ENCODE measurements at regions not wholly inside any gene's neighbourhood (a gene's known extent, or its start where the extent isn't known, plus 50 kb on each side); places are given as distances from the start of the nearest gene placed in this dataset.
A peak's percentile ranks its signal among the peaks of the same experiment; 100 is the strongest.

- Histone ChIP-seq H3K27ac (ENCODE audit: low read depth, low read length) (no peak overlapping the region), H2BK15ac (replicated peaks; ENCODE audit: low read depth) (no peak overlapping the region), H2BK120ac (ENCODE audit: low read depth, low read length) (no peak overlapping the region), H4K5ac (ENCODE audit: low read length) (no peak overlapping the region), H3K36me3 (ENCODE audit: control insufficient read depth, insufficient read depth, low read length) (no peaks in the 10 kb centered on the region), H3K4ac (ENCODE audit: low read depth, low read length) (no peak overlapping the region), H3K79me1 (ENCODE audit: low read length) (no peaks in the 10 kb centered on the region), H3K23ac (ENCODE audit: low read length) (no peak overlapping the region), H3K27me3 (ENCODE audit: insufficient read depth, low read length, poor library complexity) (no peaks in the 10 kb centered on the region), H3K56ac (ENCODE audit: low read length) (no peak overlapping the region), H3K4me1 (ENCODE audit: control insufficient read depth, low read depth, low read length) (no peaks in the 10 kb centered on the region), H3K9ac (ENCODE audit: low read length) (no peak overlapping the region), H3K4me2 (ENCODE audit: low read length) (no peak overlapping the region), H3K79me2 (ENCODE audit: control insufficient read depth, insufficient read depth, low read length) (no peaks in the 10 kb centered on the region), H2AK5ac (ENCODE audit: low read length) (no peak overlapping the region), H3K18ac (ENCODE audit: low read length) (no peak overlapping the region), H2BK5ac (ENCODE audit: low read length) (no peak overlapping the region), H4K8ac (ENCODE audit: low read depth, low read length) (no peak overlapping the region), H3K4me3 (ENCODE audit: low read length) (no peak overlapping the region)
- no CpG with 5 or more reads among the region's 9 CpGs for WGBS (ENCODE audit: extremely low coverage, insufficient coverage, low lambda C conversion rate)
- no peak for DNase-seq
Observed at GRCh38 chrX:150158554-150159332, 204.4 kb upstream of the MAMLD1 start.

GRCh38 chrX:150159537-150159936 is 203.6 kb upstream of the MAMLD1 start:
- Histone ChIP-seq H3K9ac (ENCODE audit: low read length) (no peak overlapping the region), H3K4ac (ENCODE audit: low read depth, low read length) (no peak overlapping the region), H2AK5ac (ENCODE audit: low read length) (no peak overlapping the region), H3K27me3 (ENCODE audit: insufficient read depth, low read length, poor library complexity) (no peaks in the 10 kb centered on the region), H3K79me2 (ENCODE audit: control insufficient read depth, insufficient read depth, low read length) (no peaks in the 10 kb centered on the region), H2BK5ac (ENCODE audit: low read length) (no peak overlapping the region), H3K27ac (ENCODE audit: low read depth, low read length) (no peak overlapping the region), H2BK120ac (ENCODE audit: low read depth, low read length) (no peak overlapping the region), H3K79me1 (ENCODE audit: low read length) (no peaks in the 10 kb centered on the region), H3K4me2 (ENCODE audit: low read length) (no peak overlapping the region), H3K4me3 (ENCODE audit: low read length) (no peak overlapping the region), H3K4me1 (ENCODE audit: control insufficient read depth, low read depth, low read length) (no peaks in the 10 kb centered on the region), H4K8ac (ENCODE audit: low read depth, low read length) (no peak overlapping the region), H3K56ac (ENCODE audit: low read length) (no peak overlapping the region), H2BK15ac (replicated peaks; ENCODE audit: low read depth) (no peak overlapping the region), H4K5ac (ENCODE audit: low read length) (no peak overlapping the region), H3K23ac (ENCODE audit: low read length) (no peak overlapping the region), H3K36me3 (ENCODE audit: control insufficient read depth, insufficient read depth, low read length) (no peaks in the 10 kb centered on the region), H3K18ac (ENCODE audit: low read length) (no peak overlapping the region)
- WGBS (ENCODE audit: extremely low coverage, insufficient coverage, low lambda C conversion rate), result no CpG with 5 or more reads among the region's 3 CpGs
- DNase-seq, result no peak

GRCh38 chrX:150160656-150161055 is 202.5 kb upstream of the MAMLD1 start:
- Histone ChIP-seq H3K79me1 (ENCODE audit: low read length) (no peaks in the 10 kb centered on the region), H4K8ac (ENCODE audit: low read depth, low read length) (no peak overlapping the region), H3K4me1 (ENCODE audit: control insufficient read depth, low read depth, low read length) (no peaks in the 10 kb centered on the region), H3K9ac (ENCODE audit: low read length) (no peak overlapping the region), H3K27ac (ENCODE audit: low read depth, low read length) (no peak overlapping the region), H2BK15ac (replicated peaks; ENCODE audit: low read depth) (no peak overlapping the region), H3K4me2 (ENCODE audit: low read length) (no peak overlapping the region), H3K27me3 (ENCODE audit: insufficient read depth, low read length, poor library complexity) (no peaks in the 10 kb centered on the region), H4K5ac (ENCODE audit: low read length) (no peak overlapping the region), H3K4me3 (ENCODE audit: low read length) (no peak overlapping the region), H3K79me2 (ENCODE audit: control insufficient read depth, insufficient read depth, low read length) (no peaks in the 10 kb centered on the region), H2BK5ac (ENCODE audit: low read length) (no peak overlapping the region), H3K23ac (ENCODE audit: low read length) (no peak overlapping the region), H3K18ac (ENCODE audit: low read length) (no peak overlapping the region), H2BK120ac (ENCODE audit: low read depth, low read length) (no peak overlapping the region), H3K36me3 (ENCODE audit: control insufficient read depth, insufficient read depth, low read length) (no peaks in the 10 kb centered on the region), H3K4ac (ENCODE audit: low read depth, low read length) (no peak overlapping the region), H2AK5ac (ENCODE audit: low read length) (no peak overlapping the region), H3K56ac (ENCODE audit: low read length) (no peak overlapping the region)
- no peak for DNase-seq

GRCh38 chrX:150161193-150161592 is 201.9 kb upstream of the MAMLD1 start:
- no peak for DNase-seq
- H3K9ac ChIP-seq (ENCODE audit: low read length), result no peak overlapping the region
- no peaks in the 10 kb centered on the region for H3K27me3 ChIP-seq (ENCODE audit: insufficient read depth, low read length, poor library complexity)
- no peak overlapping the region for H3K4me3 ChIP-seq (ENCODE audit: low read length)
- H3K4me2 ChIP-seq (ENCODE audit: low read length), result no peak overlapping the region
- no peaks in the 10 kb centered on the region for H3K79me1 ChIP-seq (ENCODE audit: low read length)
- WGBS (ENCODE audit: extremely low coverage, insufficient coverage, low lambda C conversion rate), result no CpG with 5 or more reads among the region's 1 CpG
- no peak overlapping the region for H4K8ac ChIP-seq (ENCODE audit: low read depth, low read length)
- no peak overlapping the region for H2BK5ac ChIP-seq (ENCODE audit: low read length)
- H2BK120ac ChIP-seq (ENCODE audit: low read depth, low read length), result no peak overlapping the region
- H3K4ac ChIP-seq (ENCODE audit: low read depth, low read length), result no peak overlapping the region
- H3K23ac ChIP-seq (ENCODE audit: low read length), result no peak overlapping the region
- H3K56ac ChIP-seq (ENCODE audit: low read length), result no peak overlapping the region
- H2AK5ac ChIP-seq (ENCODE audit: low read length), result no peak overlapping the region
- no peak overlapping the region for H4K5ac ChIP-seq (ENCODE audit: low read length)
- no peaks in the 10 kb centered on the region for H3K36me3 ChIP-seq (ENCODE audit: control insufficient read depth, insufficient read depth, low read length)
- H3K4me1 ChIP-seq (ENCODE audit: control insufficient read depth, low read depth, low read length), result no peaks in the 10 kb centered on the region
- H3K27ac ChIP-seq (ENCODE audit: low read depth, low read length), result no peak overlapping the region
- no peak overlapping the region for H2BK15ac ChIP-seq (replicated peaks; ENCODE audit: low read depth)
- H3K79me2 ChIP-seq (ENCODE audit: control insufficient read depth, insufficient read depth, low read length), result no peaks in the 10 kb centered on the region
- no peak overlapping the region for H3K18ac ChIP-seq (ENCODE audit: low read length)

GRCh38 chrX:150162141-150162540 is 201.0 kb upstream of the MAMLD1 start:
- Histone ChIP-seq H3K27ac (ENCODE audit: low read depth, low read length) (no peak overlapping the region), H4K8ac (ENCODE audit: low read depth, low read length) (no peak overlapping the region), H3K4ac (ENCODE audit: low read depth, low read length) (no peak overlapping the region), H3K4me3 (ENCODE audit: low read length) (no peak overlapping the region), H3K4me2 (ENCODE audit: low read length) (no peak overlapping the region), H3K27me3 (ENCODE audit: insufficient read depth, low read length, poor library complexity) (no peaks in the 10 kb centered on the region), H3K36me3 (ENCODE audit: control insufficient read depth, insufficient read depth, low read length) (no peaks in the 10 kb centered on the region), H2BK15ac (replicated peaks; ENCODE audit: low read depth) (no peak overlapping the region), H4K5ac (ENCODE audit: low read length) (no peak overlapping the region), H3K4me1 (ENCODE audit: control insufficient read depth, low read depth, low read length) (no peaks in the 10 kb centered on the region), H3K79me2 (ENCODE audit: control insufficient read depth, insufficient read depth, low read length) (no peaks in the 10 kb centered on the region), H2AK5ac (ENCODE audit: low read length) (no peak overlapping the region), H3K9ac (ENCODE audit: low read length) (no peak overlapping the region), H3K56ac (ENCODE audit: low read length) (no peak overlapping the region), H3K23ac (ENCODE audit: low read length) (no peak overlapping the region), H2BK5ac (ENCODE audit: low read length) (no peak overlapping the region), H3K79me1 (ENCODE audit: low read length) (no peaks in the 10 kb centered on the region), H3K18ac (ENCODE audit: low read length) (no peak overlapping the region), H2BK120ac (ENCODE audit: low read depth, low read length) (no peak overlapping the region)
- no CpG with 5 or more reads among the region's 4 CpGs for WGBS (ENCODE audit: extremely low coverage, insufficient coverage, low lambda C conversion rate)
- peak; percentile 32 for DNase-seq
